B cell (primary cell): ENCODE measurements at regions not wholly inside any gene's neighbourhood (a gene's known extent, or its start where the extent isn't known, plus 50 kb on each side); places are given as distances from the start of the nearest gene placed in this dataset.

Source experiments
- ATAC-seq: fragments of 200-7000 bp; cut with Tn5 transposase; one replicate; pipeline ENCODE4 v1.10.0; 2021; ENCODE audit warnings: low read depth, mild to moderate bottlenecking, moderate number of reproducible peaks, moderate library complexity
- CTCF ChIA-PET: fragments of 350-600 bp; sonication (Branson Sonifier 250); formaldehyde crosslinking; loops from one replicate; lab custom pipeline; 2021; ENCODE audit warnings: antibody characterized with exemption, inconsistent platforms; lab: Charles Lee
- POLR2A ChIA-PET: fragments of 350-600 bp; sonication (Branson Sonifier 250); formaldehyde crosslinking; loops from one replicate; lab custom pipeline; 2021; ENCODE audit warnings: antibody characterized with exemption; lab: Charles Lee
- DNase-seq: peaks from one replicate; pipeline ENCODE4 v3.0.0; 2013
- H2AFZ ChIP-seq: 2 replicates; pipeline ENCODE4 v1.6.1; 2012; ENCODE audit warnings: mild to moderate bottlenecking, low read depth, low read length; ENCODE audit not compliant: insufficient read depth, poor library complexity, severe bottlenecking
- H3K27ac ChIP-seq, 2 donors: 1 replicate in 1 of 2; 2 replicates in 1 of 2; pipeline ENCODE4 v1.5.1; 2012 to 2013; ENCODE audit warnings: low read length in 2 of 2, mild to moderate bottlenecking in 2 of 2, moderate library complexity in 1 of 2
- H3K27me3 ChIP-seq, 4 experiments: fragments of 200-600 bp in 1 of 4; sonication (generic) in 1 of 4; replicated peaks in 1 of 4; 1 replicate in 2 of 4; 2 replicates in 2 of 4; pipeline versions ENCODE4 v1.6.1 to v1.7.0; 2013 to 2016; ENCODE audit warnings: low read length in 3 of 4, mild to moderate bottlenecking in 2 of 4, mixed read lengths in 1 of 4, moderate library complexity in 1 of 4; ENCODE audit not compliant: insufficient read depth in 4 of 4, control insufficient read depth in 3 of 4; ENCODE audit errors: control extremely low read depth in 1 of 4
- H3K36me3 ChIP-seq, 2 experiments: replicated peaks in 1 of 2; 1 replicate in 1 of 2; 2 replicates in 1 of 2; pipeline versions ENCODE4 v1.6.1 to v1.7.1; 2013; ENCODE audit warnings: low read length in 1 of 2; ENCODE audit not compliant: insufficient read depth in 2 of 2, control insufficient read depth in 1 of 2; ENCODE audit errors: control extremely low read depth in 1 of 2, extremely low read depth in 1 of 2
- H3K4me1 ChIP-seq, 2 donors: fragments of 200-600 bp in 1 of 2; sonication (generic) in 1 of 2; 1 replicate in 1 of 2; 2 replicates in 1 of 2; pipeline versions ENCODE4 v1.5.1 to v1.6.1; 2013 to 2017; ENCODE audit warnings: low read length in 2 of 2; ENCODE audit not compliant: control insufficient read depth in 2 of 2, insufficient read depth in 2 of 2
- H3K4me2 ChIP-seq: replicated peaks from 2 replicates; pipeline ENCODE3; 2012; ENCODE audit warnings: mild to moderate bottlenecking, low read depth, low read length; ENCODE audit not compliant: poor library complexity, severe bottlenecking
- H3K4me3 ChIP-seq, 5 experiments: fragments of 200-600 bp in 1 of 5; sonication (generic) in 1 of 5; 1 replicate in 3 of 5; 2 replicates in 2 of 5; pipeline versions ENCODE4 v1.5.1 to v1.7.0; 2011 to 2016; ENCODE audit warnings: low read length in 4 of 5, mild to moderate bottlenecking in 4 of 5, low read depth in 2 of 5, control low read depth in 1 of 5, moderate library complexity in 1 of 5; ENCODE audit not compliant: insufficient read depth in 1 of 5; ENCODE audit errors: control extremely low read depth in 1 of 5, extremely low read depth in 1 of 5
- H3K79me2 ChIP-seq: fragments of 200-600 bp; sonication (generic); one replicate; pipeline ENCODE4 v1.6.0; 2016; ENCODE audit warnings: low read length; ENCODE audit not compliant: control insufficient read depth, insufficient read depth
- H3K9ac ChIP-seq: fragments of 200-600 bp; sonication (generic); 2 replicates; pipeline ENCODE4 v1.6.1; 2017; ENCODE audit warnings: mild to moderate bottlenecking, low read length, moderate library complexity
- H3K9me3 ChIP-seq, 3 donors: one replicate each; pipeline versions ENCODE4 v1.6.1 to v1.7.1; 2013; ENCODE audit warnings: low read length in 2 of 3; ENCODE audit not compliant: control insufficient read depth in 2 of 3, insufficient read depth in 1 of 3; ENCODE audit errors: control extremely low read depth in 1 of 3
- H4K20me1 ChIP-seq: 2 replicates; pipeline ENCODE4 v1.6.0; 2012; ENCODE audit warnings: mild to moderate bottlenecking, low read length; ENCODE audit not compliant: insufficient read depth, control insufficient read depth, poor library complexity, severe bottlenecking
- H3K27ac Mint-ChIP-seq: one replicate; pipeline ENCODE4 v1.8.0; 2021; ENCODE audit warnings: mixed read lengths
- H3K27me3 Mint-ChIP-seq: one replicate; pipeline ENCODE4 v1.8.0; 2021; ENCODE audit warnings: mixed read lengths
- H3K4me1 Mint-ChIP-seq: one replicate; pipeline ENCODE4 v1.8.0; 2021; ENCODE audit warnings: mixed read lengths
- H3K4me3 Mint-ChIP-seq: one replicate; pipeline ENCODE4 v1.8.0; 2021; ENCODE audit warnings: mixed read lengths
- H3K9me3 Mint-ChIP-seq: one replicate; pipeline ENCODE4 v1.8.0; 2022; ENCODE audit warnings: mixed read lengths; ENCODE audit not compliant: insufficient read depth
- EZH2 ChIP-seq: IDR thresholded peaks from 2 replicates; pipeline ENCODE4 v1.6.1; 2012; ENCODE audit warnings: borderline replicate concordance, low read depth, mild to moderate bottlenecking, moderate library complexity, low read length; ENCODE audit not compliant: insufficient read depth, poor library complexity, severe bottlenecking
- WGBS: methylation state at CpG from one replicate; pipeline ENCODE4 v1.1.5; 2013; ENCODE audit warnings: missing lambda C conversion rate; ENCODE audit not compliant: insufficient coverage; 5-methylcytosine and 5-hydroxymethylcytosine counted together
- intact Hi-C: fragments of 100-400 bp; cut with micrococcal nuclease; formaldehyde crosslinking; loops from one replicate; pipeline ENCODE4 v1.10.0; 2022
- TF ChIP-seq, protein P1 (sequence below): fragments of 200-600 bp; IDR thresholded peaks from one replicate; pipeline ENCODE4 v1.8.0; 2022; ENCODE audit warnings: antibody characterized with exemption, mild to moderate bottlenecking

DNA sequence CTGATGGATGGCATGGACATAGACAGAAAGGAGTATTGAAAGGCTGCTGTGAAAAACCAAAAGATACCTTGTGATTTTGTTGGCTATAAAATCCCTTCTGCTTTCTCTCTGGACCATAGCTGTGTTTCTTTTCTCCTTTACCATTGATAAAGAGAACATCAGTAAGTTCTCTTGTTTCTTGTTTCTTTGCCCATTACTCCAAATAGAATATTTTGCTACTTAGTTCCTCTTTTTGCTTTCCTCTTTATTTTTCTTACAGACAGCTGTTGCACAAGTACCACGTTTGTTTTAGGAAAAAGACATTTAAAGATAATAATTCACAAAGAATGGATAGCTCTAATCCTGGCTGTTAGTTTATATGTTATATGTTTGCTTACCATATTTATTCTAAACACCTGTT, 1129.2 kb downstream of the DTWD2 start:
- Mint-ChIP-seq H3K4me3 (no peak overlapping the region), H3K4me1 (no peaks in the 10 kb centered on the region), H3K27me3 (no peaks in the 10 kb centered on the region), H3K27ac (no peak overlapping the region), H3K9me3 (no peaks in the 10 kb centered on the region)
- Histone ChIP-seq H3K9ac (no peak overlapping the region), H3K4me2 (no peak overlapping the region), H3K36me3 (no peaks in the 10 kb centered on the region), H3K27me3 (no peaks in the 10 kb centered on the region), H2AFZ (no peak overlapping the region), H3K9me3 (no peaks in the 10 kb centered on the region), H3K4me3 (no peak overlapping the region), H3K4me1 (no peaks in the 10 kb centered on the region), H3K27ac (no peak overlapping the region), H4K20me1 (no peaks in the 10 kb centered on the region), H3K79me2 (no peaks in the 10 kb centered on the region)
- ATAC-seq (no peak), DNase-seq (no peak)
- intact Hi-C loops = no loop called here
- ChIA-PET POLR2A (no interaction called here), CTCF (no interaction called here)
- TF ChIP-seq, protein P1, sequence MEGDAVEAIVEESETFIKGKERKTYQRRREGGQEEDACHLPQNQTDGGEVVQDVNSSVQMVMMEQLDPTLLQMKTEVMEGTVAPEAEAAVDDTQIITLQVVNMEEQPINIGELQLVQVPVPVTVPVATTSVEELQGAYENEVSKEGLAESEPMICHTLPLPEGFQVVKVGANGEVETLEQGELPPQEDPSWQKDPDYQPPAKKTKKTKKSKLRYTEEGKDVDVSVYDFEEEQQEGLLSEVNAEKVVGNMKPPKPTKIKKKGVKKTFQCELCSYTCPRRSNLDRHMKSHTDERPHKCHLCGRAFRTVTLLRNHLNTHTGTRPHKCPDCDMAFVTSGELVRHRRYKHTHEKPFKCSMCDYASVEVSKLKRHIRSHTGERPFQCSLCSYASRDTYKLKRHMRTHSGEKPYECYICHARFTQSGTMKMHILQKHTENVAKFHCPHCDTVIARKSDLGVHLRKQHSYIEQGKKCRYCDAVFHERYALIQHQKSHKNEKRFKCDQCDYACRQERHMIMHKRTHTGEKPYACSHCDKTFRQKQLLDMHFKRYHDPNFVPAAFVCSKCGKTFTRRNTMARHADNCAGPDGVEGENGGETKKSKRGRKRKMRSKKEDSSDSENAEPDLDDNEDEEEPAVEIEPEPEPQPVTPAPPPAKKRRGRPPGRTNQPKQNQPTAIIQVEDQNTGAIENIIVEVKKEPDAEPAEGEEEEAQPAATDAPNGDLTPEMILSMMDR = no peak
- TF ChIP-seq EZH2 = no peak
- no CpG with 5 or more reads among the region's 1 CpG for WGBS

DNA sequence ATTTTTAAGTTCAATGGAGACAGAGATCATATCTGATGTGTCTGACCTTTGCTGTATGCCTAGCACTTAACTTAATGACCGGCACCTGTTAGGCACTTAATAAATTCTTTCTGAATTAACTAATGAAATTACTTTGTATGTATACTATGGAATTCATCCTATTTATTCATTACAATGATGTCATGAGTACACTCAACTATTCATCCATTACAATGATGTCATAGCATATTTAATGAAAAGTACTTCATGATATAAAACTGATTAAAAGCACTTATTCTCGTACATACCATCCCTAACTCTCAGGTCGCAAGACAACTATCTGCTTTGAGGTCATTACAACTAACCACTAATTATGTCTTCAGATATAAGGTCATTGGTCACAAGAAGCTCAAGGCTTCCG, 1131.6 kb downstream of the DTWD2 start:
- 86% methylated on average over 2 of the region's 4 CpGs for WGBS
- Histone ChIP-seq H3K36me3 (no peaks in the 10 kb centered on the region), H3K79me2 (no peaks in the 10 kb centered on the region), H4K20me1 (no peaks in the 10 kb centered on the region), H3K4me3 (no peak overlapping the region), H3K27ac (no peak overlapping the region), H3K9me3 (no peaks in the 10 kb centered on the region), H3K4me1 (no peaks in the 10 kb centered on the region), H2AFZ (no peak overlapping the region), H3K9ac (no peak overlapping the region), H3K27me3 (no peaks in the 10 kb centered on the region), H3K4me2 (no peak overlapping the region)
- no peak for ATAC-seq
- Mint-ChIP-seq H3K27ac (no peak overlapping the region), H3K27me3 (no peaks in the 10 kb centered on the region), H3K9me3 (no peaks in the 10 kb centered on the region), H3K4me3 (no peak overlapping the region), H3K4me1 (no peaks in the 10 kb centered on the region)
- POLR2A ChIA-PET = no interaction called here
- no peak for TF ChIP-seq EZH2
- TF ChIP-seq, protein P1 = no peak
- CTCF ChIA-PET = no interaction called here
- intact Hi-C loops = no loop called here
- DNase-seq = no peak
